ENCODE measurements at regions not wholly inside any gene's neighbourhood (a gene's known extent, or its start where the extent isn't known, plus 50 kb on each side); places are given as distances from the start of the nearest gene placed in this dataset.

DNA sequence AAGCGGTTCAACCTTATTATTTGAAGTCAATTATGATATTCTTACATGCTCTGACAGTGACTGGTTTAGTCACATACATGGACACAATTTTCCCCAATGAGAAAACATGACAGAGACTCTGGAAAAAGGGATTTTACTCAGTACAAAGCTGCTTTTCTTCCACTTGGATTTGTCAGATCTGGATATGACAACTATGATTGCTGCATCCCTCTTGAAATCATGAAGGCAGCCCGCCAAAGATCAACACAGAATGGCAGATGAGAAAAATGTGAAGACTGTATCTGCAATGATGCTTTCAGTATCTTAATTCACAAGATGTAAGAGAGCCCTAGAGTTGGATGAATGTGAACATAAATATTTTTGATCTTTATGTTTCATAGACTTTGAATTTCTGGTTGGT lies 439.6 kb downstream of the CDH8 start:
- DNase-seq, result no peak

DNA sequence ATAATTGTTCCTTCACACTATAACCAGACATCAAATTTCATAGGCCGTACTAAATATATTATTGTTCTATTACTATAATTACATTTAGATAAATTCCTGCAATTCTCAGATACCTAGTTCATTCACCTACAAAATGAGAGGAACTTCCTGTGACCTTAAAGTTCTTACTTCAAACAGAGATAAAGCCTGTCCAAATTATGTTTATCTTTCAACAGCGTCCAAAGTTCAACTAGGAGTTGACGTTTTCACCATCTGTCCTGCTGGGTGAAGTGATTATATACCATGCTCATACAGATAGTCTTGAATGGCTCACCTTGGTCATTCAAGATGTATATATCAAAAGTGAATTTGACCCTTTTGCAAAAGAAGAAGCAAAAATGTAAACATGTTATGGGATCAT lies 440.6 kb downstream of the CDH8 start:
- DNase-seq, result no peak

DNA sequence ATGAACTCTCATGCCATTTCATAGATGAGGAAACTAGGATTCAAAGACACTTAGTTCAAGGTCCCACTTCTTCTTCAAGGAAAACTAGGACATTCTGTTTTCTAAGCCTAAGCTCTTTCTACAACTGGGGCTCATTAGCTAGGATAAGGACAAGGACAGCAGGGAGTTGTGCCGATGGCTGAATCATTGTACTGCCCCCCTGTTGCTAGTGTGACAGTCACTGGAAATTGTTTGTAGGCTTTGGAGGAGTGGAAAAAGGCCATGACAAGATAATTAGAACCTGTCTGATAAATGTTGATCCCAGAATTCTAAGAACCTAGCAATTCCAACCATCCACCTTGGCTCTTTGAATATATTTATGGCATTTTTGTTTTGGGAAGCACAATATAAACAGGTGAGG lies 445.7 kb downstream of the CDH8 start:
- no peak for DNase-seq

DNA sequence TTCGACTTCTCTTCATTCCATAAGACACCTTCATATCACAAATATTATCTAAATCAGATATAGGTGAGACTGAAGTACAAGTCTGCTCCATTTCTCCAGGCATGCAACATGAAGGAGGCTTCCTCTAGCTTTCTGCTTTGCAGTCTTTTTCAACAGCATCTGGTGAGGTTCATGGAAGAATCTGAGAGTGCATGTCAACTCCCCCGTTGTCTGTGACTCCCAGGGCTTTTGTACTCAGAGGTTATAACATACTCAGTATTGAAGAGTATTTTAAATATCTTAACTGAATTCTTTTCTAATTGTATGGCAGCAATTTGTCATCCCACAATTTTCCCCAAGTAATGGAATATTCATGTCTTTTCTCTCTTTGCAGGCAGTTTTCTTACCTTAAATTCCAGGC lies 448.7 kb downstream of the CDH8 start:
- DNase-seq, result no peak

DNA sequence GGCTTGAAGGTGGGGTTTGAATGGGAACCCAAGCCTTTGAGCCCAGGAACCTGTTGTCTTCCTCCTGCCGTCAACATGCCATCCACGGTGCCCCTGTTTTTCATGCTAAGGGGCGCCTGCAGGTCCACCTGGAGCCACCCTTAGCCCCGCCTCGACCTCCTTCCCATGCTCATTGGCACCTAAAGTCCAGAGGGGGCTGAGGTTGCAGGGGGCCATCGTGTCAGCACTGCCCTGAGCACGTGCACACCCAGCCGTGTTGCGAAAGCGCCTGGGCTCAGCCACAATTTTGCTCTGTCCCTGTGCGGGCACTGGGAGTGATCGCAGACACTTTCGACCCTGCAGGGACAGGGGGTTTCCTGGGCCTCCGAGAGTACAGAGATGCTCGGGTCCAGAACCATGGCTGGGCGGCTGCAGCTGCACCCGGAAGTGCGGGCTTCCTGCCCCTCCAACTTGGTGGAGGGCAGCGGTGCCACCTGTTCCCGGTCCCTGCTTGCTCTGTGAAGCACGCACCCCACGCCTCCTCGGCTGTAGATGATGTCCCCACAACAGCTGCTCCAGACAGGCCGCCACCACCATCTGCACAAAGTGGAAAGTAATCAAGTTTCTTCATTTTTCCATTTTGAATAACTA lies 454.7 kb downstream of the CDH8 start:
- DNase-seq, result no peak

DNA sequence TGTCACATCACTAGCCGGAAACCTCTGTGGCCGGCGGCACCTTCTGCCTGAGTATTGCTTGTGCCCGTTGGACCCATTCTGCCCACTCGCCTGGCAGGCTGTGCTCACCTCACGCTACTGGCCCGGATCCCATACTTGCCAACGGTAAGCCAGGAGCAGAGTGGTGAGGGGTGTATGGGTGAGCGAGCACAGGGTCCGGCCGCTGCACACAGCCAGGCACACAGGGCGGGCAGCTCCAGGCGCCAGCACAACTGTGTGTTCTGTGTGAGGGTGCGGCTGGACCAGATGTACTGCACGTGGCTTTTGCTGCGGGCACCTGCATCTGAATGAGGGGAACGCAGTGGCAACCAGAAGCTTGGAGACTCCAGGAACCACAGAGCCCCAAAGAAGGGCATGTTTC lies 455.7 kb downstream of the CDH8 start:
- no peak for DNase-seq

DNA sequence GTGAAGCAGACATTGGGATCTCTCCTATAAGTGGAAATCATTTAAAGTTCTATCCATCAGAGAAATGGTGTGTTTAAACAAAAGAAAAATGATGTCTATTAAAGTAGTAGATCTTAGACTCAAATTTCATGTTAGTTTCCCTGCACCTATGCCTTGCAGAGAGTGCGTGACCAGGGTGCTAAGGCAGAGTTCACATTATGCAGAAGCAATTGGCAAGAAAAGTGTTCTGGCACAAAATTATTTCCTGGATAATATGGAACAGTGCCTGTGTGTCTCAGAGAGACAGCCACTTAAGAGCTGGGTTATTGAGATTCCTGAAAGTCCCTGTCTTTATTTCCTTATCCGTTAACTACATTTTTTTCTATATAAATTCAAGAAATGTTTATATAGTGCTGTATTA lies 457.0 kb downstream of the CDH8 start:
- no peak for DNase-seq

DNA sequence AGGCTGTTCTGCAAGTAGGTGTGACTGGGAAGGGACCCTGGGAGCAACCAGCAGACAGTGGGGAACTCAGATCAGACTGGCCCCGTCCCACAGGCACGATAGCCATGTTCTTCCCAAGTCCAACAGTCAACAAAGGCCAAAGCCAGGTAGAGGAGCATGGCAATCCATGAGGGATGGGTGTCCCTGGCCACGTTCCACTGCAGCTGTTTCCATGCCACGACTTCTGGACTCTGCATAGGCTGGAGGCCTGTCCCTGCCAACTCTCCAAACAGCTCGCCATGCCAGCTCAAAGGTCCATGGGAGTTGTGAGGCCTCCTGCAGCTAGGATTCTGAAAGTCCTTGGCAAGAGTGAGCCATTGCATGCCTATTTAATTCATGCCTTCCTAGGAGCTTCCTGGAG lies 459.8 kb downstream of the CDH8 start:
- no peak for DNase-seq

DNA sequence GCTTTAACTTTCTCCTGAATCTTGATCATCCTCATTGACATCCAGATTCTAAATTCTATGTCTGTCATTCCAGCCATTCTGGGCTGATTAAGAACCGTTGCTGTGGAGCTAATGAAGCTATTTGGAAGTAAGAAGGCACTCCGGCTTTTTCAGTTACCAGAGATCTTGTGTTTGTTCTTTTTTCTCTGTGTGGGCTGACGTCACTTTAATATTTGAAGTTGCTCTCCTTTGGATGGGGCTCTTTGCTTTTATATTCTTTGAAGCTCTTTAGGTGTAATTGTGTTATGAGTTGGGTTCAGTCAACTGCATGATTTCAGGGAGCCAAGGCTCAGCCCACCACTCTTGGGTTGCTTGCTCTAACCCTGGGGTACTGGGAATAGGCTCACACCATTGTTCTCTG lies 460.6 kb downstream of the CDH8 start:
- no peak for DNase-seq

DNA sequence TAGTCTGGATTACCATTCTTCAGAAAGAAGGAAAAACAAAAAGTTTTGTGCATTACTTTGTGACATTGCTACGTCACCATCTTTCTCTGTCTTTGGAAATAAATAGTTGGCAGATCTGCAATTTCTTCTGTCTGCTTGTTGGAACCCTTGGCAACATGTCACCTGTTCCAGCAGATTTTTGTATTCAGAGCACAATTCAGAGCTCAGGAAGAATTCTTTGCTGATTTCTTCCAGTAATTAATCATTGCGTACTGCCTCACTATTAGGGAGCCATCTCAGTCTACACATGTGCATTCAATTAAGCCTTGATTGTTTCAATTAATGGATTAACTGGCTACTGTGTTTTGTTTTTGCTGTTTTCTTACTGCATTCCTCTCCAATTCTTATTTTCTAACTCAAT lies 467.2 kb downstream of the CDH8 start:
- no peak for DNase-seq

DNA sequence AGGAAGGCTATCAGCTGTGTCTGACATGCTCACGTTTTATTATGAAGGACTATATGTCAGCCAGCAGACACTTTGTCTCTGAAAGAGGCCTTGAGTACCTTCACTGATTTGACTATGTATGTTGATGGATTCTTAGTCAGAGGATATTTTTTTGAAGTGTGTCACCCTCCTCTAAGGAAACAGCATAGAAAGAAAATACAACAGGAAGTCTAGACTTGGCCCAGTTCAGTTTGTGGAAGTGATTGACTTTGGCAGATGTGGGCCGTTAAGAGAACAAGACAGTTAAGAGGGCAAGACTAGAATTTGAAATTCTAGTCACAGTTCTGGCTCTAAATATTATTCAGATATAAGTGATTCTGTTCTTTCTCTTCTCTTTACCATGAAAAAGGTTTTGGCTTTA lies 471.5 kb downstream of the CDH8 start:
- no peak for DNase-seq

DNA sequence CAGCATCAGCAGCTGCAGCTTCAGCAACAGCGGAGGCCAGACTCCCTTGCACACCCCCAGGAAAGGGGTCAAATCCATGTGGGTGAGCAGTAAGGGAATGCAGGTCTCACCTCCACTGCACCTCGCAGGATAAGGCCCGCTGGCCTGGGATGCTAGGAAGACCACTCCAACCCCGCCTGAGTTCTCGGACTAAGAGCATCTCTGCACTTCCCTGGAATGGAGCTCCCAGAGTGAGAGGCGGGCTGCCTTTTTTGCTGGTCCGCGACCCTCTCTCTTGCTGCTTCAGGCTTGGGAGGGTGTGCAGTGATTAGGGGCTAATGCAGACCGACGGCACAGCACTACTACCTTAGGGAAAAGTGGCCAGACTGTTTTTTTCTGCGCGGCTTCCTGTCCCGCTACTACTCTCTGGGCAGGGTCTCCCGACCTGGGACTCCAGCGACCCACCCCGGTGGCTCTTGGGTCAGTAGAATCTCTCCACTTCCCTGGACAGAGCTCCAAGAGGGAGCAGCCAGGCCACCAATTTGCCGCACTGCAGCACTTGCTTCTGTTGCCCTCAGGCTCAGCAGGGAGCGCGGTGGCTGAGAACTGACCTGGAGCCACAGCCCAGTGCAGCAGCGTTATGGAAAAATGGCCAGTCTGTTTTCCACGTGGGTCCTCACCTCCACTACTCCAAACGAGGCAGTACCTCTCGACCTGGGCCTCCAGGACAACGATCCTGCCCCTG lies 480.4 kb downstream of the CDH8 start:
- DNase-seq, result no peak

DNA sequence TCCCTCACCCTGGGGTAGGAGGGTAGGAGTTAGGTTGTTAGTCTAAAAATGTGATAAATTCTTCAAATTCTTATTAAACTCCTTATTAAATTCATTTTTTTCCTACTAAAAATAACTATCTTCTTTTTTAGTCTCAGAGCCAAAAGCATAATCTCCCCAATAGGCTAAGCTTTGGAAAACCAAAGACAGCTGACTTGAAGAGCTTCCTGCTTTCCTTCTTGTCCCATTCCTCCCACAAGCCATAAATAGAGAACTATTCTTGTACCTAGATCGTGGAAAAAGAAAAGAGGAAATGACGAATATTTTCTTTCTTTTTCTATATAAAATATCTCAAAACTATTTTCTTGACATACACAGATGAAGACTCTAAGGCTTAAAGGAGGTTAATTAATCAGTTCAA lies 486.9 kb downstream of the CDH8 start:
- DNase-seq, result no peak

DNA sequence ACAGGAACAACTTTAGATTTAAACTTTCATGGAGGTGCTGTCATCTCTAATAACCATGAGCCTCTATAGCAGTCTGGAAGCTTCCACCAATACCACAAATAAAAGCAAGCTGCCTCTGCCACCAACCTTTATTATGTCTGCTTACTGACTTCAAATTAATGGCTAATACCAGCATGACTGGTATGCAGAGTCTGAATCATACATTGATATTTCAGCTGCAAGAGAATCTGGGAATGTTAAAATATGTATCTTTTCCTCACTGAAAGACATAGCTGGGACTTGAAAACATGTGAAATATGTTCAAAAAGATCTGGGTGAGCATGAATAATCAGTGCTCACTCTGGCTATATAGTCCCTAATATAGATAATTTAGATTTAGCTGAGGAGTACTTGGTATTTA lies 488.6 kb downstream of the CDH8 start:
- DNase-seq, result no peak

DNA sequence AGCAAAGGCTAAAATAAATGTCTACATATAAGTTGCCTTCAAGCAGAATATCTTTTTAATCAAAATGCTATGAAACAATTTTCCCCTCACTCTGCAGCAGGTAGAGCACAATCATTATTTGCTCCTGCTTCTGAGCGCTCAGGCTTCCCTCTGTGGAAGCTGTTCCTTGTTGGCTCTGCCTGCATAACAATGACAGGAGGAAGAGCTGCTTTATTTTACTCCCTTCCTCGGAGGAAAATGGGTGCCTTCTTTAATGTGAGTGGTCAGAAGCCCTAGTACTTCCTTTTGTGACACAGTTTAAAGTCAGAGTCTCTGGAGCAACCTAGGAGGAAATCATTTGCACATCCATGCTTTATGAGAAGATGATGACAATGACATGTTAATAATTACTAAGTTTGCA lies 492.1 kb downstream of the CDH8 start:
- DNase-seq, result no peak

DNA sequence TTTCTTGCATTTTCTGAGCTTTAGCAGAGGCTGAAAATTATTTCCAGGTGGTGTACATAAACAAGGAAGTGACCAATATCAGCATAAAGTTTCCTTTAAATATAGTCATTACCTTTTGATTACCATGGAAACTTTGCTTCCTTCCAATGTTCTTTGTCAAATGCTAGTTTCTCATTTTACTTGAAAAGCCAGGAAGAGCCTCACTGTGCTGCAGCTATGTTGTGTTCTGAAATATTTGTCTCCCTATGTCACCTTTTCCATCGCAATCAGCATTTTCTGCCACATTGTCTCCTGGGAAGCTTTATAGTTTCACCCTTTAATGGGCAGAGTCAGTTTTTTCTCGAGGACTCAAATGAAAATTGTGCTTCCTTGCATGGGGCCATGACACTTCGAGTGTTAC lies 496.0 kb downstream of the CDH8 start:
- DNase-seq, result no peak

DNA sequence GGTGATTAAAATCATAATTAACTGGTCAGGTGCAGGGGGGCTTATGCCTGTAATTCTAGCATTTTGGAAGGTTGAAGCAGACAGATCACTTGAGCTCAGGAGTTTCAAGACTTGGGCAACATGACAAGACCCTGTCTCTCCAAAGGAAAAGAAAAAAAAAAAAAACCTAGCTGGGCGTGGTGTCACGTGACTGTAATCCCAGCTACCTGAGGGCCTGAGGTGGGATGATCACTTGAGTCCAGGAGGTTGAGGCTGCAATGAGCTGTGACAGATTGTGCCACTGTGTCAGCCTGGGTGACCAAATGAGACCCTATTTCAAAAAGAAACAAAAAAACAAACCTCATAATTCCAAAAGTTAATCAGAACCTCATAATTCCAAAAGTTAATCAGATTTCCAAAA lies 505.5 kb downstream of the CDH8 start:
- no peak for DNase-seq

DNA sequence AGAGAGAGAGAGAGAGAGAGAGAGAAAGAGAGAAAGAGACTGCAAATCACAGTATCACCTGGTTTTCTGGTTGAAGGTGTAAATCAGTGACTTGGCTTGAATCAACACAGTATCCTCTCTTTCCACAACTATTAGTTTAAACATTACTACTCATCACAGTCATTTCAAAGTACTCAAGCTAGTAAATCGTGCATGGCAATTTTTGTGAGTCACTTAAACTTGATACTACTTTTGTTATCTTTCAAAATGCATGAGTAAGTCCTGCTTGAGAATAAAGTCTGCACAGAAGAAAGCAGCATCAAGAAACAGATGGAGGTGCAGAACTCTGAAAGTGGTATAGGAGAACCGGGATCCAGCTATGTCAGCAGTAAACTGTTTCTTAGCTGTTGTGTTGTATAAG lies 535.4 kb downstream of the CDH8 start:
- no peak for DNase-seq

DNA sequence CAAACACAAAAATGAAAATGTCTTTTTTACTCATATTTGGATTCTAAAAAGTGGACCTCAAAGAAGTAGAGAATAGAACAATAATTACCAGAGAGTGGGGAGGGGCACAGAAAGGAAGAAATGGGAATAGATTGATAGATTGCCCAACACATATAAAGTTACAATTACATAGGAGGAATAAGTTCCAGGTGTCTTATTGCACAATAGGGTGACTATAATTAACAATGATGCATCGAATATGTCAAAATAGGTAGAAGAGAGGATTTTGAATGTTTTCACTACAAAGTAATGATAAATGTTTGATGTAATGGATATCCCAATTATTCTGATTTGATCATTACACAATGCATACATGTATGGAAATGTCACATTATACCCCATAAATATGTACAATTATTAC lies 556.0 kb downstream of the CDH8 start:
- DNase-seq, result no peak

DNA sequence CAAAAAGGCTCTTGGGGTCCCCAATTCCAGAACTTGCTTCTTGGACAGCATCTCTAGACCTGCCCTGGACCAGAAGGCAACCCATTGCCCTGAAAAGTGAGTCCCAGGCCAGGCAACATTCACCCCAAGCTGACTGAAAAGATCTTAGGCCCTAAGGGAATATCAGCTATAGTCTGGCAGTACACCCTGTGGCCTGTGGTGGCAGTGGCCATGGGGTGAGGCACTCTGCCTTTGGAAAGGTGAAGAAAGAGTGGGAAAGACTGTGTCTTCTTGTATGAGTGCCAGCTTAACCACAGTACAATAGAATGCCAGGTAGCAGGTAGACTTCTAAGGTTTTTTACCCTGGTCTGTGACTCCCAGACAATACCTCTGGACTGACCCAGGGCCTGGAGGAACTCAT lies 564.5 kb downstream of the CDH8 start:
- DNase-seq, result no peak

DNA sequence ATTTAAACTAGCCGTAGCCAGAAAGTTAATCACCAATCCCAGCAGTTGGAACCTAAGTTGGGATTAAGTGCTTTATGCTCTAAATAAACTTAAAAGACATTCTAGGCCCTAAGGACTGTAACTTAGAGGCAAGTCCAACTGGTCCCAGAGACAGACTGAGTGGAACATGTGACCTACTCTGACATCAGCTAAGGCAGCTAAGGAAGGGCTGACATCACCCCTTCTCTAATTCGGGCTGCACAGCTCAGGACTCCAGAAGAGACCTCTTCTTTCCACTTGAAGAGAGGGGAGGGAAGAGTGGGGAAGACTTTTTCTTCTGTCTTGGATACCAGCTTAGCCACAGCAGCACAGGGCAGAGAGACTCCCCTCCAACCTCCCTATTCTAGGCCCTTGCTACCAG lies 565.2 kb downstream of the CDH8 start:
- no peak for DNase-seq

DNA sequence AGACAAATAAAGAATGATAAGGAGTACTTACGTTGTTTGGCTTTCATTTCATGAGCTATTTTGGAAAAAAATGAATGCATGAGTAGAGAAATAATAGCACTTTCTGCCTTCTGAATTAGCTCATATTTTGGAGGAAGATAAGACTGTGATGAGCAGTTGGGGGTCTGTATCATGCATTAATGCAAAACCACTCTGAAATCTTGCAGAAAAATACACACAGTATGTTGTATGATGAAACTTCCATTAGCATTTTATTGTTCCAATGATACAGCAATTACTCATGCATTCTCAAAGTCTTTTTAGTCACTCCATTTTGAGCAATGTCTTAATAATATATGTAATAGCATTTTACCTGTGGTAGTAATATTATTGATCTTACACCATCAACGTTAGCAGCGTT lies 571.0 kb downstream of the CDH8 start:
- no peak for DNase-seq

DNA sequence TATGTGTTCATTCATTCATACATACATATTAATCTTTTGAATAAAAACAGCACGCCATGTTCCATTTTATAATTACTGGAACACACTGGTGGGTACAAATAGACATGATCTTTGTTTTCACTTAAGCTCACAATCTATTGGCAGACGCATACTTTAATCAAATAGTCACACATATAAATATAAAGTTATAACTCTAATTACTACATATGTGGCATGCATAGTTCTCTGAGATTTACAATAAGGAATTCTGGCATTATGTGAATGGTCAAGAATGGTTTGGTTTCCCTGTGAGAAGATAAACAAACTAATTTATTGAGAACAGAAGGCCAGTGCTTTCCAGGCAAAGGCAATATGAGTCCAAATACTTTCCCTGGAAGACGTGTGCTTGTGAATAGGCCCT lies 576.2 kb downstream of the CDH8 start:
- no peak for DNase-seq

DNA sequence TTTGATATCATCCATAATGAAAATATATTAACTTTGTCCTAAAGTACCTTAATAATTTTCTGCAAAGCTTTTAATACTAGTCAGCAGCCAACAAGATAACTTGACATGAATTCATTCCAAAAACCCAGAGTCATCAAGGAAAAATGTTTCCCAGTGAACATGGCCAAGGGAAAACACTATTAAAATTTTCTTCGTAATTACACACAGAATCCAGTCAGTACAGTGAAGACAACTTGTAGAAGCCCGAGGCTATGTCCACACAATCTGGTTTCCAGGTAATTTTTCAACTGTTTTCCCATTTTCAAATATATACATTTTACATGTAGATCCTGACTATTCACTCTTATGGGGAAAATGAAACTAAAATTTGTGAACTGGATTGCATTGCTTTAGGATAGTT lies 600.9 kb downstream of the CDH8 start:
- DNase-seq, result no peak

DNA sequence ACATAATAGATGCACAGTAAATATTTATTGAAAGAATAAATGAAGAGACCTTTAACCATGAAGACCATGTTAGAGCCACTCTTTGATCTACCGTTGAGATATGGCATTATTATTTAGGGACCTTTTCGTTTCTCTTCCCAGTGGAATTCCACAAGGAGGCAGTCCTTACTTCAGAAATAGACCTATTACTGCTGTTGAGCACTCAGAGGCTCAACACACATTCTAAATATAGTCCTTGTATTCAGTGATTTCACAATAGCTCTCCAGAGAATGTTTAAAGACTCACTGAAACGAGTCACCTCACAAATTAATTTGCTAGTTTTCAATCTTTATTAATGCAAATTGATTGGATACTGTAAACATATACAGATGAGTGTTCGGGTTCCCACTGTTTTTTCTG lies 603.8 kb downstream of the CDH8 start:
- DNase-seq, result peak; percentile 61

All from SHP77 treated with DMSO at 0.1 percent for 48 hours (cell line).